ENCODE measurements at regions not wholly inside any gene's neighbourhood (a gene's known extent, or its start where the extent isn't known, plus 50 kb on each side); places are given as distances from the start of the nearest gene placed in this dataset.
A peak's percentile ranks its signal among the peaks of the same experiment; 100 is the strongest.

DNA sequence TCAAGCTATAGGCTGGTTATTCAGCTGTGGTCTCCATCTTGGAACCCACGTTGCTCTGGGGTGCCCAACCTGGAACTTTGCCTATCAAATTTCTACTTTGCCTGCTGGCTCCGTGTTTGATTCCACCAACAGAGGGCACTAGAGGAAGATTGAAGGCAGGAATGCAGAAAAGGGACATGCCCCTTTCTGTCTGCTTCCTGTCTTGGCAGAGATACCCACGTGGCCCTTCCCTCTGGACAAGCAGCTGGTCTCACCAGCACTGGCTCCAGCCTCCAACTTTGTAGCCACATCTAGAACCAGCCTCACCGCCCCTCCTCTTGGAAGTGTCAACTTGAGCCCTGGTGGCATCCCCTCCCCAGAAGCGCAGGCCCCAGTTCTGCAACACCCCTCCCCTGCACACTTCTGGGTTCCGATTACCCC, 52.1 kb upstream of the ZNF438 start:
- TF ChIP-seq, protein P1, sequence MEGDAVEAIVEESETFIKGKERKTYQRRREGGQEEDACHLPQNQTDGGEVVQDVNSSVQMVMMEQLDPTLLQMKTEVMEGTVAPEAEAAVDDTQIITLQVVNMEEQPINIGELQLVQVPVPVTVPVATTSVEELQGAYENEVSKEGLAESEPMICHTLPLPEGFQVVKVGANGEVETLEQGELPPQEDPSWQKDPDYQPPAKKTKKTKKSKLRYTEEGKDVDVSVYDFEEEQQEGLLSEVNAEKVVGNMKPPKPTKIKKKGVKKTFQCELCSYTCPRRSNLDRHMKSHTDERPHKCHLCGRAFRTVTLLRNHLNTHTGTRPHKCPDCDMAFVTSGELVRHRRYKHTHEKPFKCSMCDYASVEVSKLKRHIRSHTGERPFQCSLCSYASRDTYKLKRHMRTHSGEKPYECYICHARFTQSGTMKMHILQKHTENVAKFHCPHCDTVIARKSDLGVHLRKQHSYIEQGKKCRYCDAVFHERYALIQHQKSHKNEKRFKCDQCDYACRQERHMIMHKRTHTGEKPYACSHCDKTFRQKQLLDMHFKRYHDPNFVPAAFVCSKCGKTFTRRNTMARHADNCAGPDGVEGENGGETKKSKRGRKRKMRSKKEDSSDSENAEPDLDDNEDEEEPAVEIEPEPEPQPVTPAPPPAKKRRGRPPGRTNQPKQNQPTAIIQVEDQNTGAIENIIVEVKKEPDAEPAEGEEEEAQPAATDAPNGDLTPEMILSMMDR (IDR thresholded peaks at IDR 0.05; ENCODE audit: extremely low read depth in 1 of 2, insufficient read depth in 1 of 2, low read depth in 1 of 2, low read length in 2 of 2) = peak; percentile 42 to 54
- no peak for TF ChIP-seq POLR2A (IDR thresholded peaks at IDR 0.05; ENCODE audit: low read depth, low read length)
- no peak for TF ChIP-seq GATA2 (IDR thresholded peaks at IDR 0.05; ENCODE audit: insufficient read depth, insufficient read length, low read depth, low read length)
- TF ChIP-seq, protein P2, sequence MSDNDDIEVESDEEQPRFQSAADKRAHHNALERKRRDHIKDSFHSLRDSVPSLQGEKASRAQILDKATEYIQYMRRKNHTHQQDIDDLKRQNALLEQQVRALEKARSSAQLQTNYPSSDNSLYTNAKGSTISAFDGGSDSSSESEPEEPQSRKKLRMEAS (IDR thresholded peaks at IDR 0.05; ENCODE audit: insufficient read depth, insufficient read length) = peak; percentile 80
- TF ChIP-seq POLR2AphosphoS5 (IDR thresholded peaks at IDR 0.05; ENCODE audit: insufficient read depth, low read depth, low read length) = no peak
- no peaks in the 10 kb centered on the region for H3K9me1 ChIP-seq (replicated peaks; ENCODE audit: control insufficient read depth, extremely low read depth, insufficient read depth, low read length)
- no peaks in the 10 kb centered on the region for H3K4me1 ChIP-seq (ENCODE audit: control insufficient read depth, extremely low read depth, insufficient read depth, low read length)
- no peaks in the 10 kb centered on the region for H4K20me1 ChIP-seq (replicated peaks; ENCODE audit: control insufficient read depth, extremely low read depth, insufficient read depth, low read length)
- H3K9me3 ChIP-seq (replicated peaks; ENCODE audit: control insufficient read depth, insufficient read depth, low read length) = no peaks in the 10 kb centered on the region
- H3K27me3 ChIP-seq (ENCODE audit: control insufficient read depth in 2 of 2, insufficient read depth in 2 of 2, low read length in 2 of 2) = no peaks in the 10 kb centered on the region
- peak; percentile 95 for FAIRE-seq
- no peaks in the 10 kb centered on the region for H3K36me3 ChIP-seq (ENCODE audit: control insufficient read depth in 2 of 2, extremely low read depth in 1 of 2, insufficient read depth in 2 of 2, low read length in 2 of 2)
- CTCF ChIA-PET = interaction anchor here (0.9 to 2.1 kb wide), 10 partner anchors 8 to 690 kb away, joined by 3 to 13 read pairs (median 3); partner anchors contain the start of gene ZNF438
- no peak overlapping the region for H3K9ac ChIP-seq (replicated peaks; ENCODE audit: extremely low read depth, insufficient read depth, low read length)
- H3K27ac ChIP-seq (ENCODE audit: insufficient read depth, low read depth, low read length) = no peak overlapping the region
- dilution Hi-C loops (cut with MboI; ENCODE audit: extremely low pct_ligation_motif_present, low sequenced_read_pairs) (no loop called here), intact Hi-C loops (cut with micrococcal nuclease) (loop anchor here (1.0 to 5.0 kb wide), 4 partner anchors 49 to 613 kb away; partner anchors contain the start of gene ZEB1)
- peak overlapping the region; percentile 17 for H2AFZ ChIP-seq (ENCODE audit: low read depth, low read length)
- peak; percentile 43 for DNase-seq (ENCODE audit: low read depth, low spot score)
- POLR2A ChIA-PET = interaction anchor here (0.6 kb wide), 1 partner anchor 52 kb away, joined by 3 read pairs; the partner anchor contains the start of gene ZNF438
- no TSS peak for BruUV-seq (replicated peaks)
- H3K4me2 ChIP-seq (ENCODE audit: insufficient read depth, low read length) = no peak overlapping the region
- H3K4me3 ChIP-seq (replicated peaks in 1 of 3; ENCODE audit: insufficient read depth in 1 of 3, low read depth in 1 of 3, low read length in 3 of 3) = no peak overlapping the region
- no peaks in the 10 kb centered on the region for H3K79me2 ChIP-seq (ENCODE audit: control insufficient read depth, insufficient read depth, low read length)

DNA sequence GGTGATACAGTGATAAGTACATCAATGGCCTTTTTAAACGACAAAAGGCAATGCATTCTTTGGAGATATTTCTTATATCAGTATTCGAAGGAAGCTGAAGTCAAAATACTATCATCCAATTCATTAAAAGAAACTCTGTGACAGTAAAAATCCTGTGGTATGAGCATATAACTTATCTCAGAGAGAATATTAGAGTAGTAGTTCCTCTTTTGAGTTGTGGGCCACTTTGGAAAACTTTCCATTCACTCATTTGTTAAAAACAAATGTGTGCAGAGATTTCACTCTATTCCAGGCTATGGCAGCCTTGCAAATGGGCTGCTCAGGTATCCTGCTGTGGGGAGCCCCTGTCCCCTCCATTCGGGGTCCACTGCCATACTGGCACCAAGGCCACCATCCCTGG, 55.3 kb upstream of the ZNF438 start:
- no peaks in the 10 kb centered on the region for H3K36me3 ChIP-seq (ENCODE audit: control insufficient read depth in 2 of 2, extremely low read depth in 1 of 2, insufficient read depth in 2 of 2, low read length in 2 of 2)
- dilution Hi-C loops (cut with MboI; ENCODE audit: extremely low pct_ligation_motif_present, low sequenced_read_pairs) (no loop called here), intact Hi-C loops (cut with micrococcal nuclease) (no loop called here)
- no peaks in the 10 kb centered on the region for H3K27me3 ChIP-seq (ENCODE audit: control insufficient read depth in 2 of 2, insufficient read depth in 2 of 2, low read length in 2 of 2)
- H3K79me2 ChIP-seq (ENCODE audit: control insufficient read depth, insufficient read depth, low read length) = no peaks in the 10 kb centered on the region
- DNase-seq (ENCODE audit: low read depth, low spot score) (no peak), FAIRE-seq (no peak)
- no peak overlapping the region for H2AFZ ChIP-seq (ENCODE audit: low read depth, low read length)
- ChIA-PET POLR2A (no interaction called here), CTCF (interaction anchor here (0.8 to 2.0 kb wide), 3 partner anchors 8 to 71 kb away, joined by 3 to 5 read pairs (median 4); no protein-coding TSS in a partner anchor)
- TF ChIP-seq FOS (IDR thresholded peaks at IDR 0.05; ENCODE audit: borderline replicate concordance, insufficient read depth, low read length) (no peak), EZH2 (IDR thresholded peaks at IDR 0.05; ENCODE audit: borderline replicate concordance, low read depth, low read length, severe bottlenecking) (no peak), POLR2AphosphoS5 (IDR thresholded peaks at IDR 0.05; ENCODE audit: insufficient read depth, low read depth, low read length) (no peak), POLR2A (IDR thresholded peaks at IDR 0.05; ENCODE audit: low read depth, low read length) (no peak), MYC (IDR thresholded peaks at IDR 0.05; ENCODE audit: low read depth, low read length) (no peak), JUN (IDR thresholded peaks at IDR 0.05; ENCODE audit: borderline replicate concordance, insufficient read depth, insufficient read length, low read depth) (no peak), GATA2 (IDR thresholded peaks at IDR 0.05; ENCODE audit: insufficient read depth, insufficient read length, low read depth, low read length) (no peak)
- TF ChIP-seq, protein P1 (IDR thresholded peaks at IDR 0.05; ENCODE audit: extremely low read depth in 1 of 2, insufficient read depth in 1 of 2, low read depth in 1 of 2, low read length in 2 of 2) = no peak
- TF ChIP-seq, protein P2 (IDR thresholded peaks at IDR 0.05; ENCODE audit: insufficient read depth, insufficient read length) = no peak
- no peaks in the 10 kb centered on the region for H3K9me3 ChIP-seq (replicated peaks; ENCODE audit: control insufficient read depth, insufficient read depth, low read length)
- no peaks in the 10 kb centered on the region for H3K4me1 ChIP-seq (ENCODE audit: control insufficient read depth, extremely low read depth, insufficient read depth, low read length)
- no peak overlapping the region for H3K4me2 ChIP-seq (ENCODE audit: insufficient read depth, low read length)
- no peak overlapping the region for H3K4me3 ChIP-seq (replicated peaks in 1 of 3; ENCODE audit: insufficient read depth in 1 of 3, low read depth in 1 of 3, low read length in 3 of 3)
- no TSS peak for BruUV-seq (replicated peaks)
- H3K9me1 ChIP-seq (replicated peaks; ENCODE audit: control insufficient read depth, extremely low read depth, insufficient read depth, low read length) = no peaks in the 10 kb centered on the region
- no peak overlapping the region for H3K27ac ChIP-seq (ENCODE audit: insufficient read depth, low read depth, low read length)
- no peaks in the 10 kb centered on the region for H4K20me1 ChIP-seq (replicated peaks; ENCODE audit: control insufficient read depth, extremely low read depth, insufficient read depth, low read length)
- no peak overlapping the region for H3K9ac ChIP-seq (replicated peaks; ENCODE audit: extremely low read depth, insufficient read depth, low read length)
